Endothelial cell of umbilical vein (primary cell): ENCODE measurements at regions not wholly inside any gene's neighbourhood (a gene's known extent, or its start where the extent isn't known, plus 50 kb on each side); places are given as distances from the start of the nearest gene placed in this dataset.

Experiments
- BruUV-seq: library from RNA; stranded (reverse); fragments of 400-500 nt; replicated peaks from 2 replicates; lab custom pipeline; 2021; lab: Mats Ljungman, UMichigan
- CTCF ChIA-PET: fragments of 300-600, 350-600 bp; sonication (Branson Sonifier 250); formaldehyde crosslinking; loops from one replicate; lab custom pipeline; 2021; ENCODE audit warnings: antibody characterized with exemption, inconsistent platforms; lab: Charles Lee
- POLR2A ChIA-PET: fragments of 300-600, 350-600 bp; sonication (Branson Sonifier 250); formaldehyde crosslinking; loops from one replicate; lab custom pipeline; 2021; ENCODE audit warnings: antibody characterized with exemption, inconsistent platforms; lab: Charles Lee
- DNase-seq: peaks from one replicate; pipeline ENCODE4 v3.0.0-alpha.2; 2011; ENCODE audit warnings: low read depth, low spot score
- FAIRE-seq: peaks from 2 replicates; lab custom pipeline; 2011; peaks lifted over from hg19 to GRCh38; lab: Jason Lieb, UNC
- H2AFZ ChIP-seq: 2 replicates; pipeline ENCODE4 v1.6.0; 2012; ENCODE audit warnings: low read depth, low read length, control low read depth, inconsistent platforms
- H3K27ac ChIP-seq: 2 replicates; pipeline ENCODE4 v1.5.1; 2011; ENCODE audit warnings: low read depth, mild to moderate bottlenecking, control low read depth, low read length, moderate library complexity; ENCODE audit not compliant: insufficient read depth
- H3K27me3 ChIP-seq, 2 experiments: 2 replicates each; pipeline versions ENCODE4 v1.6.0 to v1.6.1; 2011; ENCODE audit warnings: low read length in 2 of 2, mixed read lengths in 1 of 2; ENCODE audit not compliant: control insufficient read depth in 2 of 2, insufficient read depth in 2 of 2
- H3K36me3 ChIP-seq, 2 experiments: 2 replicates in 1 of 2; 3 replicates in 1 of 2; pipeline ENCODE4 v1.5.1; 2011; ENCODE audit warnings: low read length in 2 of 2, mild to moderate bottlenecking in 1 of 2, moderate library complexity in 1 of 2; ENCODE audit not compliant: control insufficient read depth in 2 of 2, insufficient read depth in 2 of 2; ENCODE audit errors: extremely low read depth in 1 of 2
- H3K4me1 ChIP-seq: 3 replicates; pipeline ENCODE4 v1.5.1; 2011; ENCODE audit warnings: mild to moderate bottlenecking, low read length; ENCODE audit not compliant: control insufficient read depth, insufficient read depth; ENCODE audit errors: extremely low read depth
- H3K4me2 ChIP-seq: 2 replicates; pipeline ENCODE4 v1.6.1; 2011; ENCODE audit warnings: low read length, control low read depth, mixed read lengths; ENCODE audit not compliant: insufficient read depth
- H3K4me3 ChIP-seq, 3 experiments: fragments of 200-600 bp in 1 of 3; sonication (generic), shearing (Covaris generic) in 1 of 3; replicated peaks in 1 of 3; 2 replicates each; pipeline ENCODE4 v1.5.1; 2011 to 2016; ENCODE audit warnings: control low read depth in 3 of 3, low read length in 3 of 3, mild to moderate bottlenecking in 2 of 3, inconsistent platforms in 1 of 3, low read depth in 1 of 3, moderate library complexity in 1 of 3; ENCODE audit not compliant: insufficient read depth in 1 of 3
- H3K79me2 ChIP-seq: 2 replicates; pipeline ENCODE4 v1.6.0; 2012; ENCODE audit warnings: low read length, inconsistent platforms; ENCODE audit not compliant: control insufficient read depth, insufficient read depth
- H3K9ac ChIP-seq: replicated peaks from 2 replicates; pipeline ENCODE3; 2011; ENCODE audit warnings: low read length, control low read depth; ENCODE audit not compliant: insufficient read depth; ENCODE audit errors: extremely low read depth
- H3K9me1 ChIP-seq: replicated peaks from 3 replicates; pipeline ENCODE4 v1.6.0; 2011; ENCODE audit warnings: mild to moderate bottlenecking, low read length; ENCODE audit not compliant: control insufficient read depth, insufficient read depth; ENCODE audit errors: extremely low read depth
- H3K9me3 ChIP-seq: replicated peaks from 2 replicates; pipeline ENCODE4 v1.5.1; 2012; ENCODE audit warnings: low read length, inconsistent platforms; ENCODE audit not compliant: control insufficient read depth, insufficient read depth
- H4K20me1 ChIP-seq: replicated peaks from 2 replicates; pipeline ENCODE3; 2011; ENCODE audit warnings: mild to moderate bottlenecking, low read length; ENCODE audit not compliant: control insufficient read depth, insufficient read depth; ENCODE audit errors: extremely low read depth
- EZH2 ChIP-seq: IDR thresholded peaks from 2 replicates; pipeline ENCODE4 v1.6.1; 2012; ENCODE audit warnings: borderline replicate concordance, low read depth, mild to moderate bottlenecking, moderate library complexity, low read length, inconsistent platforms; ENCODE audit not compliant: severe bottlenecking
- FOS ChIP-seq: IDR thresholded peaks from 2 replicates; pipeline ENCODE4 v1.6.1; 2011; ENCODE audit warnings: mild to moderate bottlenecking, low read length, moderate library complexity, borderline replicate concordance; ENCODE audit not compliant: insufficient read depth
- GATA2 ChIP-seq: IDR thresholded peaks from 2 replicates; pipeline ENCODE4 v1.7.0; 2011; ENCODE audit warnings: low read depth, mild to moderate bottlenecking, moderate library complexity, mixed read lengths, low read length; ENCODE audit not compliant: insufficient read length, insufficient read depth
- JUN ChIP-seq: IDR thresholded peaks from 2 replicates; pipeline ENCODE4 v1.6.1; 2011; ENCODE audit warnings: borderline replicate concordance, low read depth; ENCODE audit not compliant: insufficient read length, insufficient read depth
- MYC ChIP-seq: IDR thresholded peaks from one replicate; pipeline ENCODE4 v1.6.1; 2011; ENCODE audit warnings: mild to moderate bottlenecking, low read depth, low read length
- POLR2A ChIP-seq: IDR thresholded peaks from 2 replicates; pipeline ENCODE4 v1.6.1; 2012; ENCODE audit warnings: low read depth, mild to moderate bottlenecking, control low read depth, low read length
- POLR2AphosphoS5 ChIP-seq: IDR thresholded peaks from 2 replicates; pipeline ENCODE4 v1.6.1; 2012; ENCODE audit warnings: low read depth, mild to moderate bottlenecking, control low read depth, low read length, moderate library complexity; ENCODE audit not compliant: insufficient read depth
- dilution Hi-C: fragments of 300-500 bp; cut with MboI; formaldehyde crosslinking; loops from one replicate; pipeline ENCODE4 v1.15.0; 2019; ENCODE audit warnings: low sequenced_read_pairs; ENCODE audit not compliant: extremely low pct_ligation_motif_present
- intact Hi-C: fragments of 100-400 bp; cut with micrococcal nuclease; formaldehyde crosslinking; loops from one replicate; pipeline ENCODE4 v1.10.0; 2022
- TF ChIP-seq, protein P1 (sequence below): IDR thresholded peaks from 2 replicates; pipeline ENCODE4 v1.6.1; 2011; ENCODE audit not compliant: insufficient read depth, insufficient read length
- TF ChIP-seq, protein P2 (sequence below), 2 donors: IDR thresholded peaks; 1 replicate in 1 of 2; 2 replicates in 1 of 2; pipeline ENCODE4 v1.5.1; 2011; ENCODE audit warnings: low read length in 2 of 2, mild to moderate bottlenecking in 2 of 2, moderate library complexity in 2 of 2, control low read depth in 1 of 2, inconsistent platforms in 1 of 2, low read depth in 1 of 2; ENCODE audit not compliant: insufficient read depth in 1 of 2; ENCODE audit errors: extremely low read depth in 1 of 2

GRCh38 chr3:40962721-40963120, 236.6 kb upstream of the CTNNB1 start:
- H4K20me1 ChIP-seq: no peaks in the 10 kb centered on the region
- ChIA-PET POLR2A (no interaction called here), CTCF (no interaction called here)
- no peak overlapping the region for H3K4me2 ChIP-seq
- no peak overlapping the region for H2AFZ ChIP-seq
- H3K4me3 ChIP-seq: no peak overlapping the region
- no TSS peak for BruUV-seq
- no peak overlapping the region for H3K9ac ChIP-seq
- H3K9me3 ChIP-seq: no peaks in the 10 kb centered on the region
- no peaks in the 10 kb centered on the region for H3K9me1 ChIP-seq
- no peak for FAIRE-seq
- H3K27me3 ChIP-seq: no peaks in the 10 kb centered on the region
- H3K27ac ChIP-seq: no peak overlapping the region
- DNase-seq: no peak
- no peaks in the 10 kb centered on the region for H3K36me3 ChIP-seq
- H3K79me2 ChIP-seq: no peaks in the 10 kb centered on the region
- TF ChIP-seq, protein P1, sequence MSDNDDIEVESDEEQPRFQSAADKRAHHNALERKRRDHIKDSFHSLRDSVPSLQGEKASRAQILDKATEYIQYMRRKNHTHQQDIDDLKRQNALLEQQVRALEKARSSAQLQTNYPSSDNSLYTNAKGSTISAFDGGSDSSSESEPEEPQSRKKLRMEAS: no peak
- TF ChIP-seq JUN: no peak
- dilution Hi-C loops (no loop called here), intact Hi-C loops (no loop called here)
- H3K4me1 ChIP-seq: no peaks in the 10 kb centered on the region

DNA sequence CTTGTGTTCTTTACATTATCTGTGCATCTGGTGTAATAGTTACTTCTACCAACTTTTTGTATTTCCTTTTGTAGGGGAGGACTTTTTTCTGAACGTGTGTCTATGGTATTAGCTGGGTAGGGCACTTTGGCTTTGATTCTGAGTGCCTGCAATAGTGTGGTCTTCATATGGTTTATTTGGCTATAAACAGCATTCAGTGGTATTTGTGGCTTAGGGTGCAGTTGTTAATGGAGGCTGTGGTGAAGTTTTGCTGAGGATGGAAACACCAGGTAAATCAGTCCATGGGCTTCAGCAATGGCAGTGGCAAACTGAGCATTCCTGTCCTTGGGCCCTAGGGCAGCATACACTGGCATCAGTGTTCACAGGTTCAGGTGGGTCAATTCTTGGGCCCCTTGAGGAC, 230.6 kb upstream of the CTNNB1 start:
- H3K9ac ChIP-seq: no peak overlapping the region
- peaks cover 30% of the 10 kb centered on the region for H3K4me1 ChIP-seq
- H3K79me2 ChIP-seq: no peaks in the 10 kb centered on the region
- no peak for DNase-seq
- ChIA-PET CTCF (no interaction called here), POLR2A (no interaction called here)
- H3K4me3 ChIP-seq: no peak overlapping the region
- no peak for FAIRE-seq
- H3K36me3 ChIP-seq: no peaks in the 10 kb centered on the region
- no peaks in the 10 kb centered on the region for H4K20me1 ChIP-seq
- H3K27me3 ChIP-seq: no peaks in the 10 kb centered on the region
- H3K4me2 ChIP-seq: no peak overlapping the region
- TF ChIP-seq, protein P2, sequence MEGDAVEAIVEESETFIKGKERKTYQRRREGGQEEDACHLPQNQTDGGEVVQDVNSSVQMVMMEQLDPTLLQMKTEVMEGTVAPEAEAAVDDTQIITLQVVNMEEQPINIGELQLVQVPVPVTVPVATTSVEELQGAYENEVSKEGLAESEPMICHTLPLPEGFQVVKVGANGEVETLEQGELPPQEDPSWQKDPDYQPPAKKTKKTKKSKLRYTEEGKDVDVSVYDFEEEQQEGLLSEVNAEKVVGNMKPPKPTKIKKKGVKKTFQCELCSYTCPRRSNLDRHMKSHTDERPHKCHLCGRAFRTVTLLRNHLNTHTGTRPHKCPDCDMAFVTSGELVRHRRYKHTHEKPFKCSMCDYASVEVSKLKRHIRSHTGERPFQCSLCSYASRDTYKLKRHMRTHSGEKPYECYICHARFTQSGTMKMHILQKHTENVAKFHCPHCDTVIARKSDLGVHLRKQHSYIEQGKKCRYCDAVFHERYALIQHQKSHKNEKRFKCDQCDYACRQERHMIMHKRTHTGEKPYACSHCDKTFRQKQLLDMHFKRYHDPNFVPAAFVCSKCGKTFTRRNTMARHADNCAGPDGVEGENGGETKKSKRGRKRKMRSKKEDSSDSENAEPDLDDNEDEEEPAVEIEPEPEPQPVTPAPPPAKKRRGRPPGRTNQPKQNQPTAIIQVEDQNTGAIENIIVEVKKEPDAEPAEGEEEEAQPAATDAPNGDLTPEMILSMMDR (IDR thresholded peaks at IDR 0.05; ENCODE audit: extremely low read depth in 1 of 2, insufficient read depth in 1 of 2, low read depth in 1 of 2, low read length in 2 of 2): no peak
- TF ChIP-seq JUN: no peak
- TF ChIP-seq, protein P1: no peak
- TF ChIP-seq FOS: no peak
- TF ChIP-seq MYC: no peak
- TF ChIP-seq POLR2A: no peak
- no peak for TF ChIP-seq EZH2
- no peak for TF ChIP-seq GATA2
- no peak for TF ChIP-seq POLR2AphosphoS5
- intact Hi-C loops (no loop called here), dilution Hi-C loops (no loop called here)
- H3K27ac ChIP-seq: no peak overlapping the region
- no peaks in the 10 kb centered on the region for H3K9me3 ChIP-seq
- no peak overlapping the region for H2AFZ ChIP-seq
- H3K9me1 ChIP-seq: no peaks in the 10 kb centered on the region
- BruUV-seq: no TSS peak
